ENCODE measurements at regions not wholly inside any gene's neighbourhood (a gene's known extent, or its start where the extent isn't known, plus 50 kb on each side); places are given as distances from the start of the nearest gene placed in this dataset.

DNA sequence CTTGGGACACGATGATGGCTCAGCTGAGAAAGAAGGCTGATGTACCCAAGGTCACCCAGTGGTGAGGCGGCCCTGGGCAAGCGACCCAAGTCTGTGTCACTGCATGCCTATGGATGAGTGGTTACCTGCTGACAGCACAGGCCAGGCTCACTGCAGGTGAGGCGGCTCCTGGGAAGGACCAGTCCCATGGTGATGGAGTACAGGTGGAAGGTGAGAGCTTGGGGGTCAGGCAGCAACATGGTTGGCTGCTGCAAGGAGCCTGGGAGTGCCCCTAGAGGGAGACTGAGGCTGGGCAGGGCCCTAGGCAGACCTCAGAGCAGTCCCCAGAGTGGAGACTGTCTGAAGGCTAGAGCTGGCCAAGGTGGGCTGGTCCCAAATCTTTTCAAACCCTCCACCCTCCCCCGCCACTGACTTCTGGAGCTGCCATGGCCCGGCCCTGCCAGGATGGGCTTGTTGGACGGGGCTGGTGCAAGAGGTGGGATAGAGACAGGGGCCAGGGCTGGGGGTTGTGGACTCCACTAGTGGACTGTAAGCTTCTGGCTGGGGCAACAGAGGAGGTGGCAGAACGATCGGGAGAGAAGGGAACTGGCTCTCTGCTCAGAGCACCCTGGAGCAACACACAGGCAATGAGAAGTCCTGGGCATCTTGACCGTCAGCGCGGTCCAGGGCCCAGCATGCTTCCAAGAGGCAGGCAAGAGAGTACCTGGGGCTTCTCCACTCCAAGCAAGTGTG lies 72.5 kb upstream of the SLC6A11 start:
- DNase-seq: no peak

DNA sequence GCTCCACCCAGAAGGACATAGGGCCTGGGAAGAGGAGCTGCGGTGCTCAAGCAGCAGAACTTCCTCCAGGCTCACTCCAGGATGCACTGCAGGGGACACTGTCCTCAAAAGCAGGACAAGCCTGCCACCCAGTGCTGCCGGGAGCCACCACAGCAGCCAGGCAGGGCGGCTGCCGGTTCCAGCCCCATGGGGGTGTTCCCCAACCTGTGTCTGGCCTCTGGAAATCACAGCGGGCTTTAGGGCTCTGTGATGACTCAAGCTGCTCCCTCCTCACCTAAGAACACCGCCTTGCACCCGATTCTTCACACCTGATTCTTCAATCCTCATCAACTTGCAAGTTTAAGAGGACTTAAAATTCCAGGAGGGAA lies 71.9 kb upstream of the SLC6A11 start:
- DNase-seq: no peak

DNA sequence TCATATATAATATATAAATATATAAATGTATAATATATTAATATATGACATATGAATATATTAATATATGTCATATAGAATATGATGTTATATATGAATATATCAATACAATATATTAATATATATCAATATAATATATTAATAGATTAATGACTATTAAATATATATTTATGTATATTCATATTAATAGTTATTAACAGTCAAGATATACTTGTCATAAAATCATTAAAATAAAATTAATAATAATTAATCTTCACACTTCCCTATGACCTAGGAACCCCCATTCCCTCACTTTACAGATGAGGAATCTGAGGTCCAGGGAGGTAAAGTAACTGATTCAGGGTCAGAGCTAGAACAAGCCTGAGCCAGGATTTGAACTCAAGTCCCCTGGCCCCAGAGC lies 70.6 kb upstream of the SLC6A11 start:
- DNase-seq: no peak

DNA sequence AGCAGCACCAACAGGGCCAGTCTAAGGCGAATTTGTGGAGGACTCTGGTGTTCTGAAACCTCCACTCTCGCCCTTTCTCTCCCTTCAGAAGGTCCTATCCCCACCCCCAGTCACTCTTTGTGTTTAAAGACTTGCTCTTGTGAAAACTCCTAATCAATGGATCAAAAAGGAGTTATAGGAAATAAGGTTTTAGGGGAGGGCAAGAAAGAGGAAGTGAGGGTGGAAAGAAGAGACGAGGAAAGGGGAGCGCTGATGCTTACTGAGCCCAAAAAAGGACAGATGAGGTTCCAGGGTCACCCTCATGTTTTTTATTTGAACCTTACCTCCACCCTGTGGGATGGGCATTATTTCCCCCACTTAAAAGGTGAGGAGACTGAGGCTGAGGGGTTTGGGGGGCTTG lies 70.0 kb upstream of the SLC6A11 start:
- no peak for DNase-seq

DNA sequence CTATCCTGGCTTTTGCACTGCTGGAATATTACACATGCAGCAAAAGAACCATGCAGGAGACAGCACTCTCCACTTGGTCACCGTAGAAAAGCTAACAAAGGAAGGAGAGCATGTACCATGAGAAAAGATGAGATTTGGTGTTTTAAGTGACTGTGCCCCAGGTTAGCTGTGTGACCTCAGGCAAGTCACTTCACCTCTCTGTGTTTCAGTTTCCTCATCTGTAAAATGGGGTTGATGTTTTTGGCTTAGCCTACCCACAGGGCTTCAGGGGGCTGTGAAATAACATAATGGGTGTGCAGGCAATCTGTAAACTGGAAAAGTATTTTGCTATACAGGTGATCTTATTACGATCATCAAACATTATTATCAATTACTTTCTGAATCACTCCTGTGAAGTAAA lies 69.3 kb upstream of the SLC6A11 start:
- no peak for DNase-seq

DNA sequence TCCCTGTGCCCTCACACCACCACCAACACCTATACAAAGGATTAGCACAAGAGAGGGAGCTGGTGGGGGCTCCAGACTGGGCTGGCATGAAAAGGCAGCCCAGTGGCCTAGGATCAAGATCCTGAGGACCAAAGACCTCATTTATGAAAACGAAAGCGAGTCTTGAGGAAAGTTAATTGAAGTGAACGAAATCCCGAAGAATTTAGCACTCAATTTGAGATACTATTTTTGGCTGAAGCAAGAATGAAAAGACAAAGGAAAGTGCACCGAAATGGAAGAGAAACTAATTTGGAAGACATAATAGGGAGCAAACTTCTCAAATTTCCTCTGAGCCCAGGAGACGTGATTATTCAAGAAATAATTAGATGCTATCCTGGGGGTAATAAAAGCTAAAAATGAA lies 68.7 kb upstream of the SLC6A11 start:
- DNase-seq: no peak

DNA sequence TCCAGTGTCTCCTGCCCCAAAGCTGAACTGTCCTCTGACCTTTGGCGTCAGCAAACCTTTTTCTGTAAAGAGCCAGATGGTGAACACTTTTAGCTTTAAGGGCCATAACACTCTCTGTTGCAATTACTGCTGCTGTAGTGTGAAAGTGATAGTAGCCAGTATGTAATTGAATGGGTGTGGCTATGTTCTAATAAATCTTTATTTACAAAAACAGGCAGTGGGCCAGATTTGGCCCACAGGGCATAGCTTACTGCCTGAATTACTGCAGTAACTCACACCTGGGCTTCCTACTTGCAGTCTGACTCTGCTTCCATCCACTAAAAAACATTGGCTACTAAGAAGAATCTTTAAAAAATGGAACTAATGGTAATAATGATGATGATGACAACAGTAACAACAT lies 68.0 kb upstream of the SLC6A11 start:
- no peak for DNase-seq

DNA sequence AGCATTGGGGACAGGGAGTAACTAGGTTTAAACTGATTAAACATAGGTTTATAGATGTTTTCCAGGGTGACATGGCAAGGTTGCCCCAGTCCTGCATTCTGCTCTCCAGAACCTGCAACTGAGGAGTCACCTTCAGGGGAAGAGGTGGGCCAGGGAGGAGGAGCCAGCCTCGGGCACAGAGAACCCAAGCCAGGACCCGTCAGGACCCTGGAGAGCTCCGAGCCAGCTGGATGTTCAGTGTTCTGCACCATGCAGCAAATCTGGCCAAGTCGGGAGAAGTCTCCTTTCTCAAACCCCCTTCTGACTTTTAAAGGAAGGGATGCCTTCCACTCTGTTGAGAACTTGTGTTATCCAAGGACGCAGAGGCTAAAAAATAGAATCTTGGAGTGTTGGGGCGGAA lies 62.1 kb upstream of the SLC6A11 start:
- DNase-seq: no peak

DNA sequence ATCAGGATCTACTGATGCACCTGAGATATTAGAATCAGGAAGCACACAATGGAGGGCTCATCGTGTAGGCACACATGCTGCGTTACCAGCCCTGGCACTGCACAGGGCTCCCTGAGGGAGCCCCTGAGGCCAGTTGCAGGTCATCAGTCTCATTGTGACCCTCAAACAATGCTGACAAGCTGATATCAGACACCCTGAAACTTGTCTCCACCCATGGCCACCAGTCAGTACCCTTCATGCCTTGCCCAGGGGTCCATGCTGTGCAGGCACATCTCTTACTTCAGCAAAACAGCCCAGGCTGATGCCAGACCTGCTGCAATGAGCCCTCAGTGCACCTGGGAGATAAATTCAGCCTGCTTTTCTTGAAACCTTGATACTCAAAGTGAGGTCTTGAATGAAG lies 59.5 kb upstream of the SLC6A11 start:
- DNase-seq: no peak

DNA sequence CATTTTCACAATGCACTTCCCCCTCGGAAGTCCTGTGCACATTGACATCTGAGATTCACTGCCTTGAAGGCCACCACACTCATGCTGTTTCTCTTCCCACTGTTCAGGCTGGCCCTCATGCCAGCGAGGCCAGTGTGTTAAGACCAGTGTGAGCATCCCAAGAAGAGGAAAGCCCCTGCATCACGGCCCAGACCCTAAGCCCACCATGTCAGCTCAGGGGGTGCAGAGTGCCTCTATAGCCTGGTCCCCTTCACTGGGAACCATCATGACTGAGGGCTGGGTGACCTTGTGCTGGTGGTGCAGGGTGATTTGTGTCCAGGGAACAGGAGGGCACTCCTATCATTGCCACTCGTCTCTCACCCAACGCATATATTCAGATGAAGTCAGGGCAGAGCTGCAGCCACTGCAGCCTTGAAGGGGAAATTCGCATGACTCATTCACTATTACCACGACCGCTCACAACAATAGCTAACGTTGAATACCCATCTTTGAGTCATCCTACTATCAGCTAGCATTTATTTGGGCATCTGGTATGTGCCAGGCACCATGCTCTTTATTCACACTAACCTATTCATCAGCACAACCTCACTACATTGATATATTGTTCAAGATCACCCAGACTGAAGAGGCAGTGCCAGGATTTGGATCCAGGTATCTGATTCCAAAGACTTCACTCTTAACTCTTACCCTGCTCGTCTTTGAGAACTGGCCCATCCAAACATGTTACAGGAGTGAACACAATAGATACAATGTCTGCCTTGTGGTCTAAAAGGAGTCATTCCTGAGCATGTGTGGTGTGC lies 58.8 kb upstream of the SLC6A11 start:
- no peak for DNase-seq

DNA sequence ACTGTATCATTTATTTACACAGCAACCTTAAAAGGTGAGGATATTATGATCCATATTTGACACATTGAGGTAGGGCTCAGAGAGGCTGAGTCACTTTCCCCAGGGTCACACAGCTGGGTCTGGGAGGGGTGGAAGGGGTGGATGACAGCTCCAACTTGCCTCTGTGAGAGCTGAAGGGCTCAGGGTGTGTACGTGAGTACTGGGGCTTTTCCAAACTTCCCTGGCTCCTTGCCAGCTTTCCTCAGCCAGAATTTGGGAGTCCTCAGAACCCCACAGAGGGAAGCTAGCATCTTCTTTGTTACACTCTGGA lies 58.3 kb upstream of the SLC6A11 start:
- DNase-seq: no peak

DNA sequence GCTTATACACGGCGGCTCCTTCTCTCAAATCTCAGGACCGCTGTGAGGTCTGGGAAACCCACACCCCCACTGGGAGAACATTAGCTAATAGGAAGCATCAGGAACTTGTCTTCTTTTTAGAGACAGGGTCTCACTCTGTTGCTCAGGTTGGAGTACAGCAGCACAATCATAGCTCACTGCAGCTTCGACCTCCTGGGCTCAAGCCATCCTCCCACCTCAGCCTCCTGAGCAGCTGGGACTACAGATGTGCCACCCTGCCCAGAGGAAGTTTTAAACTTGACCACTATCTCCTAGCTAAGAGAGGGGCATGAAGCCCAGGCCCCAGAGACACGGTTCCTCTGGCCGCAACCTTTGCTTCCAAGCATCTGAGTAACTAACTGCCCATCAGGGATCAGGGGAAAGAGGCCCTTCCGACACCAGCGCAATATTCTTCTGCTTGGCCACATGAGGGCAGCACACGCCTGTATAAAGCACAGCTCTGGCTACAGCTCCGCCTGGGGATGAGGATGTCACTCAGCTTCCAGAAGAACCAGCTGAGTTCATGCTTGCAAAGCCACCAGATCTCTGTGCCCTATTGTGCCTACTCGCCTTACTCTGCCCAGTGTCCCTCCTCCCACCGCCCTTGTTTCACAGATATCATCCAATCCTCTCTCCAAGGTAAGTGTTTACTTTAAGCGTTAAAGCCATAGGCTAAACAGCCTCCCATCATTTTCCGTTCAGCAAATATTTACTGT lies 57.6 kb upstream of the SLC6A11 start:
- peak; percentile 46 for DNase-seq

DNA sequence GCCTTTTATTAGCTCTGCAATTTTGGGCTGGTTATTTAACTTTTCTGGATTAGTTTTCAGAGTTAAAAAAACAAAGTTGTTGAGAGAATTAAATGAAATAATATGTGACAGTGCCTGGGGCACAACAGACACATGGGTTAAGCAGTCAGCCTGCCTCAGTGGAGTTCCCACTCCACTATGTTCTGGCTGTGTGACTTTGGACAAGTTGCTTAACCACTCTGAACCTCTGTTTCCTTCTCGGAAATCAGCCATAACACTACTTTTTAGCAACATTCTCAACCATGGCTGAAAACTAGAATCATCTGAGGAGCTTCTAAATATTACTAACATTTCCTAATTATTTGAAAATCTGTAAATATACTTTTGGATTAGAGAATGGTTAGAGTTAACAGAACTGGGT lies 56.5 kb upstream of the SLC6A11 start:
- DNase-seq: no peak

DNA sequence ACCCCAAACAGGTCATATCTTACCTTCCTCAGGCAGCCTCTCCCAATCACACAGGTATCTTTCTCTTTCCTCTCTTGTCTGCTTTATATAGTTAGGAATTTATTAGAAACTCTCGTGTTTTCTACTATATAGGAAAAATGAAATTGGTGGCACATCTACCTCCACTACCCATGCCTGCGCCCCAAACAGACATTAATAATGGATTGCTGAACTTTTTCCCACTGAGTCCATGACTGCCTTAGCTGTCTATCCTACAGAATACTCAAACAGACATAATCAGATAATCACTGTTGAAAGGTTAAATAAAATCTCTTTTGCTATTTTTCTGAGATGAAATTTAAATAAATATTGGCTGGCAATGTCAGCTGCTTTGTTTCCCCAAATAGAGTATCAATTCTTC lies 55.8 kb upstream of the SLC6A11 start:
- no peak for DNase-seq

DNA sequence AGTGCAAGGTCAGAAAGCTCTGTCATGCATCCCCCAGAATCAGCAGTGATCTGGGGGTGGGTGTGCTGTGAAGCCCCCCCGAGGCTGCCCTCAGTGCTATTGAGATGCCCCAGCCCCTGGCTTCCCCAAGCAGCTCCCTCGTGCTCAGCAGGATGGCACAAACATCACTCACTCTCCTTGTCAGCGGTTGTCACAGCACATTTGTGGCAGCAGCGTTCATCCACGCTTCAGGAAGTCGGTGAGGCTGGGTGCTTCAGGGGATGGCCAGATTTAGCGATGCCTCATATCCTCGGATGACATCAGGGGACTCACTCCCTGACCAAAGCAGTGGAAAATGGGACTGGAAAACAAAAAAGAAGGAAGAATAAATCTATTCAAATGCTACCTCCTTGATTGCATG lies 54.4 kb upstream of the SLC6A11 start:
- no peak for DNase-seq

DNA sequence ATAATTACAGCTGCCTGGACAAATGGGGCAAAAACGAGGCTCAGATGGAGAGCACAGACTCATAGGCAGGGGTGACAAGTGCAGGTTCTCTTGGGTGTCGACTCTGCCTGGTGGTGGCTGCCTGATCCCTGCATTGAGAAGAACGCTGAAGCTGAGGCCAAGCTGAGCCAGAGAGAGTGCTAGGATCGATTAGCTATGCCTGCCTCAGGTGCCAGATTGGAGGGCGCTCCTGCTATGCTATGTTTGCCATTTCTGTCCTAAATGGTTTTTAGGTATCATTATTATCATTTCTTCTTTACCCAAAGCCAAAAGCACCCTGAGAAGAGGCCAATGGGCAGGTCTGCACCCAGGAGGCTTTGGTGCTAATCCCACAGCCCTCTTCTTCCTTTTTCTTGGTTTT lies 53.9 kb upstream of the SLC6A11 start:
- DNase-seq: no peak

DNA sequence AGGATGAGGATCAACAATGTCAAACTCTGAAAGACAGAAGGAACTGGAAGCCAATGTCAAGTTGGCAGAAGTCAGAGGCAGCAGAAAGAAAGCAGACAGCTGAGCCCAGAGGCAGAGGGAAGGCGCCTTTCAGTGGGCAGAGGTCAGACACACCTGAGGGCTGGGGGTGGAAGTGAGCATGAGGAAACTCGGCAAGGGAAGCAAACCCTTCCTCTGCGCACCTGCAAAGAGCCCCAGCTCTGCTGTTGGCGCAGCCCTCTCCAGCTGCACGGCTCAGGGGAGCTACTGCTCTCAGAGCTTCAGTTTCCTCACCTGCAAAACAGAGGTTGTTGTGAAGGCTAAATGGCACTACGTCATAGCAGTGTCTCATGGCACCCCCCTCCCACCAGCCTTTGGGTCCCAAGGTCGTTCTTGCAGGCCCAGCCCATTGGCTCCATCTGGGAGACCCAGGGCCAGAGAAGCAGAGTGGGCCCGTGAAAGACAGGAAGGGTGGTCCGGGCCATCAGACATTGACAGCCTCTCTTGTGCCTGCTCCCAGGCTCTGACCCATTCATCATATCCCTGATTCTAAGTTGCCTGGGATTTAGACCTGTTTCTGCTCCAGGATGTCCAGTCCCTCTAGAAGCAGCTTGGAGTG lies 53.3 kb upstream of the SLC6A11 start:
- no peak for DNase-seq

DNA sequence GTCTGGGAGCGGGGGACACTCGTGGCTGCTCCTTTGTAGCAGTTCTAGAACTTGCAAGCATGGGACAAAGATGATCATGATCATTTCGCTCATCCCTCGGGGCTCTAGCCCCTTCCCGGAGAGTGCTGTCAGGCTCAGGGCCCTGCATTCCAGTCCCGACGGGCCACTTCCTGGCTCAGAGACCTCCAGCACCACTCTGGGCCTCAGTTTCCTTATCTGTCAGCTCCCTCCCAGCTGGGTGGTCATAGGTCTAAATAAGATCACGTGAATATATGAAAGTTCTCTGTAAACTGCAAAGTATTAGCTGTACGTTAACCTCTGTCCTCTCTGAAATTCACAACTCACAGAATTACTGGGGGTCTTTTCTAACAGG lies 52.8 kb upstream of the SLC6A11 start:
- DNase-seq: no peak

DNA sequence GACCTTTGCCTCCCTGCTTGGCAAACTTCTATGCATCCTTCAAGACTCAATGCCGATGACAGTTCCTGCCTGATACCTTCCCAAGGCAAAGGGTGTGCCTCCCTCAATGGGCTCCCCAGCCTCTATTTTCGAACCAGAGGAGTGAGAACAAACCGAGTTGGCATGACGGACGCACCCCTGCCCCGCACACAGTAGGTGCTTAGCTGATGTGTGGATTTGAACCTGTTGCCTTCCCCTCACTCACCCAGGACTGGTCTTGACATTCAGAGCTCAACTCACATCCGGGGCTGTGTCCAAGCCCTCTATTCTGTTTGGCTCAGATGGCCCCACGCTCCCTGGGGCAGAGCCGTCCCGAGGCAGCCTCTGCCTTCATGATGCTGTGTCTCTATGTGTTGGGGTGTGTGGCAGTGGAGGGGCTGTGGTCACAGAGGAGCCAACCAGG lies 52.2 kb upstream of the SLC6A11 start:
- DNase-seq: no peak

DNA sequence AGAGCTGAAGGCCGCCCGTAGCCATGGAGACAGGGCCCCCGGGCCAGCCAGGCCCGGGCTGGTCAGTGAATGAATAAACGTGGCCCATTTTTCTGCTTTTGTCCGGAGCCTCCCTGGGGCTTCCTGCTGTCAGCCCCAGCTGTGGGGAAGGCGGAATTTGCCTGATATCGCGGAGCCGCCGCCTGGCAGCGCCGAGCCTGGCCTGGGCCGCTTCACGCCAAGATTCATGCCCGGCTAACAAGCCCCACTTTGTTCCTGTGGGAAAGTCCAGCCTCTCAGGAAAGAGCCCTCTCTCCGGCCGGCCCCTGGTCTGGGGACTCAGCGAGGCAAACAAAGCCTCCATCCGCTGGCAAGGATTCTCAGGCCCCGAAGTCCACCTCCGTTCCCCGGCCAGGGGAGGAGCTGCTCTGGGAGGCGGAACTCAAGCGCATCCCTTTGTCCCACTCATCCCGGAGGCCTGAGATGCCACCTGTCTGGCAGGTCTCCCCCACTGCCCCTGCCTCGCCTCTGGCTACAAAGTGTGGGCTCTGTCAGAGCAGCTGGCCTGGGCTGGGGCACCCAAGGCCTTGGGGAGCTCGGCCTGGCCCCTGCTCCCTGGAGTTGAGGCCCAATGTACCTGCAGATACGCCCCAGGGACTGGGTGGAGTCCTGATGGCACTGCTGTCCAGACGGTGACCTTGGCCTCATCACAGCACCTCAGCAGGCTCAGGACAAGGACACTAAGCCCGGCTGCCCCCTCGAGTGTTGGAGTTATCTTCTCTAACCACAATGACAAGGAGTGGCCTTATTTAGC lies 51.6 kb upstream of the SLC6A11 start:
- DNase-seq: no peak

DNA sequence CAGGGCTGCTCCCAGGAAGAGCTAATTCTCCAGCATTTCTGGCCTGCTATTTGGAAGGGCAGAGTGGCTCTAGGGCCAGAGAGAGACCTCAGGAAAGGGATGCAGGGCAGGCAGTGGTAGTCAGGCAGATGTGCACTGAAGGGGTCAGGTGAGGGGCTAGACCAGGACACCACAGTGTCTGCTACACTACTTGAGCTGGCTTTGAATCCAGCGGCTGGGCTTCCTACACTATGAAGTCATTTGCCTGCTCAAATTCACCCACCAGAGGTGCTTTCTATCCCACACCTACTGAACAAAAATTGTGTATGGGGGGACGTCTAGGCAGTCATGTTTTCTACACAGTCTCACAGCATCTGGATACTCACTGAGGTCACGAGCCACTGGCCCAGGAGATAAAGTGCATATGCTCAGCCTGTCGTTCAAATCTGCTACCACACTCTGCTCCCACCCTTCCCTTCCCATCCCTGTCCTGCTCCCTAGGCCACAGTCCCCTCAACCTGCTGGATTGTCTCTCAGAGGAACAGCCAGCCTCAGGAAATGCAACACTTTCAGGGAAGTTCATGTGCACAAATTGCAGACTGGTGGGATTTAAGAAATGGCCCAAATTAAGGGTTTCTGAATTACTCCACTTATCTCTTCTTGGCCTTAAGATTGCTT lies 49.9 kb upstream of the SLC6A11 start:
- DNase-seq: no peak

Measured in CD4-positive, alpha-beta T cell treated with Interleukin-4 for 4 hours (primary cell).